ENCODE measurements at regions not wholly inside any gene's neighbourhood (a gene's known extent, or its start where the extent isn't known, plus 50 kb on each side); places are given as distances from the start of the nearest gene placed in this dataset.
"Not testable (repeated sequence)": the region's sequence is repeated elsewhere in the genome, so short reads cannot be mapped to it uniquely, and the experiment has no call there.

- DNase-seq (ENCODE audit: low read depth in 2 of 3, low spot score in 2 of 3) = no peak
These were observed 193.3 kb upstream of the HTR1E start for GRCh38 chr6:86744048-86744447.

- no peak for DNase-seq (ENCODE audit: low read depth in 2 of 3, low spot score in 2 of 3)
These were observed 199.2 kb upstream of the HTR1E start for GRCh38 chr6:86738078-86738477.

- DNase-seq (ENCODE audit: low read depth in 2 of 3, low spot score in 2 of 3) = not testable (repeated sequence)
These were observed 205.7 kb upstream of the HTR1E start for GRCh38 chr6:86731631-86732030.

- DNase-seq (ENCODE audit: low read depth in 2 of 3, low spot score in 2 of 3) = not testable (repeated sequence)
These were observed 206.6 kb upstream of the HTR1E start for GRCh38 chr6:86730772-86731171.

GRCh38 chr6:86730216-86730615, 207.1 kb upstream of the HTR1E start:
- DNase-seq (ENCODE audit: low read depth in 2 of 3, low spot score in 2 of 3) = no peak

- DNase-seq (ENCODE audit: low read depth in 2 of 3, low spot score in 2 of 3) = no peak
These were observed 208.4 kb upstream of the HTR1E start for GRCh38 chr6:86728976-86729375.

- no peak for DNase-seq (ENCODE audit: low read depth in 2 of 3, low spot score in 2 of 3)
These were observed 212.6 kb upstream of the HTR1E start for GRCh38 chr6:86724695-86725094.

- DNase-seq (ENCODE audit: low read depth in 2 of 3, low spot score in 2 of 3) = no peak
These were observed 213.6 kb upstream of the HTR1E start for GRCh38 chr6:86723729-86724128.

GRCh38 chr6:86723151-86723550, 214.2 kb upstream of the HTR1E start:
- no peak for DNase-seq (ENCODE audit: low read depth in 2 of 3, low spot score in 2 of 3)

GRCh38 chr6:86722131-86722530, 215.2 kb upstream of the HTR1E start:
- DNase-seq (ENCODE audit: low read depth in 2 of 3, low spot score in 2 of 3) = no peak

GRCh38 chr6:86715676-86716075, 221.7 kb upstream of the HTR1E start:
- DNase-seq (ENCODE audit: low read depth in 2 of 3, low spot score in 2 of 3) = no peak

GRCh38 chr6:86712039-86712438, 225.3 kb upstream of the HTR1E start:
- no peak for DNase-seq (ENCODE audit: low read depth in 2 of 3, low spot score in 2 of 3)

- DNase-seq (ENCODE audit: low read depth in 2 of 3, low spot score in 2 of 3) = no peak
These were observed 229.7 kb upstream of the HTR1E start for GRCh38 chr6:86707545-86708120.

GRCh38 chr6:86706449-86706848, 230.9 kb upstream of the HTR1E start:
- DNase-seq (ENCODE audit: low read depth in 2 of 3, low spot score in 2 of 3) = no peak

GRCh38 chr6:86701228-86701627, 236.1 kb upstream of the HTR1E start:
- not testable (repeated sequence) for DNase-seq (ENCODE audit: low read depth in 2 of 3, low spot score in 2 of 3)

- DNase-seq (ENCODE audit: low read depth in 2 of 3, low spot score in 2 of 3) = no peak
These were observed 250.8 kb upstream of the HTR1E start for GRCh38 chr6:86686496-86686895.

- DNase-seq (ENCODE audit: low read depth in 2 of 3, low spot score in 2 of 3) = no peak
These were observed 252.0 kb upstream of the HTR1E start for GRCh38 chr6:86685230-86685797.

GRCh38 chr6:86683132-86683908, 254.0 kb upstream of the HTR1E start:
- DNase-seq (ENCODE audit: low read depth in 2 of 3, low spot score in 2 of 3) = peak in 1 of 3 donors; percentile 3

- DNase-seq (ENCODE audit: low read depth in 2 of 3, low spot score in 2 of 3) = no peak
These were observed 255.0 kb upstream of the HTR1E start for GRCh38 chr6:86682297-86682696.

- not testable (repeated sequence) for DNase-seq (ENCODE audit: low read depth in 2 of 3, low spot score in 2 of 3)
These were observed 256.2 kb upstream of the HTR1E start for GRCh38 chr6:86681140-86681539.

- DNase-seq (ENCODE audit: low read depth in 2 of 3, low spot score in 2 of 3) = not testable (repeated sequence)
These were observed 265.2 kb upstream of the HTR1E start for GRCh38 chr6:86672125-86672524.

GRCh38 chr6:86657192-86657591, 280.1 kb upstream of the HTR1E start:
- no peak for DNase-seq (ENCODE audit: low read depth in 2 of 3, low spot score in 2 of 3)
